ENCODE measurements at regions not wholly inside any gene's neighbourhood (a gene's known extent, or its start where the extent isn't known, plus 50 kb on each side); places are given as distances from the start of the nearest gene placed in this dataset.

- TF ChIP-seq EZH2 (IDR thresholded peaks at IDR 0.05; ENCODE audit: insufficient read depth, poor library complexity, severe bottlenecking) (no peak), EZH2phosphoT487 (IDR thresholded peaks at IDR 0.05; ENCODE audit: insufficient read depth, low read depth) (no peak)
Measured at GRCh38 chr6:149217466-149217888, 100.0 kb upstream of the TAB2 start.

Data from GM23248 (cell line).